IMR-90 (cell line): ENCODE measurements at regions not wholly inside any gene's neighbourhood (a gene's known extent, or its start where the extent isn't known, plus 50 kb on each side); places are given as distances from the start of the nearest gene placed in this dataset.

Experiments used
- BHLHE40 ChIP-seq: fragments of 150-350 bp; IDR thresholded peaks from 2 replicates; pipeline ENCODE4 v1.6.1; 2016; ENCODE audit warnings: mild to moderate bottlenecking, low read depth, low read length
- CEBPB ChIP-seq: IDR thresholded peaks from 2 replicates; pipeline ENCODE4 v1.6.1; 2012; ENCODE audit warnings: low read depth, low read length, improper control_type of control experiment
- CHD1 ChIP-seq: IDR thresholded peaks from 2 replicates; pipeline ENCODE4 v1.6.1; 2012; ENCODE audit warnings: low read depth, low read length, improper control_type of control experiment
- MAFK ChIP-seq: IDR thresholded peaks from 2 replicates; pipeline ENCODE4 v1.6.1; 2012; ENCODE audit warnings: low read depth, low read length, improper control_type of control experiment
- MXI1 ChIP-seq: IDR thresholded peaks from 2 replicates; pipeline ENCODE4 v1.6.1; 2012; ENCODE audit warnings: low read depth, mild to moderate bottlenecking, low read length, moderate library complexity, borderline replicate concordance
- NFE2L2 ChIP-seq: fragments of 150-350 bp; IDR thresholded peaks from 2 replicates; pipeline ENCODE4 v1.6.1; 2016; ENCODE audit warnings: low read depth, mild to moderate bottlenecking, low read length
- POLR2A ChIP-seq: IDR thresholded peaks from 2 replicates; pipeline ENCODE4 v1.6.1; 2012; ENCODE audit warnings: mild to moderate bottlenecking, low read depth, low read length
- RAD21 ChIP-seq: IDR thresholded peaks from 2 replicates; pipeline ENCODE4 v1.6.1; 2012; ENCODE audit warnings: low read length, improper control_type of control experiment
- RCOR1 ChIP-seq: IDR thresholded peaks from 2 replicates; pipeline ENCODE4 v1.6.1; 2012; ENCODE audit warnings: mild to moderate bottlenecking, low read length, improper control_type of control experiment; ENCODE audit not compliant: insufficient replicate concordance
- RFX5 ChIP-seq: IDR thresholded peaks from 2 replicates; pipeline ENCODE4 v1.8.0; 2012; ENCODE audit warnings: low read depth, mild to moderate bottlenecking, low read length, moderate library complexity
- SMC3 ChIP-seq: fragments of 150-350 bp; IDR thresholded peaks from 2 replicates; pipeline ENCODE4 v1.6.1; 2016; ENCODE audit warnings: low read depth, mild to moderate bottlenecking, antibody characterized with exemption, low read length, moderate library complexity
- TF ChIP-seq, protein P1 (sequence below): conservative IDR thresholded peaks from 2 replicates; pipeline ENCODE4 v1.5.1; 2012; ENCODE audit warnings: mild to moderate bottlenecking, low read depth, low read length, improper control_type of control experiment
- TF ChIP-seq, protein P2 (sequence below): fragments of 150-350 bp; IDR thresholded peaks from 2 replicates; pipeline ENCODE4 v1.6.1; 2017; ENCODE audit warnings: mild to moderate bottlenecking, antibody characterized with exemption, low read length, low read depth
- TF ChIP-seq, protein P3 (sequence below): fragments of 150-350 bp; IDR thresholded peaks from 2 replicates; pipeline ENCODE4 v1.6.1; 2016; ENCODE audit warnings: low read depth, mild to moderate bottlenecking, low read length, moderate library complexity, borderline replicate concordance

DNA sequence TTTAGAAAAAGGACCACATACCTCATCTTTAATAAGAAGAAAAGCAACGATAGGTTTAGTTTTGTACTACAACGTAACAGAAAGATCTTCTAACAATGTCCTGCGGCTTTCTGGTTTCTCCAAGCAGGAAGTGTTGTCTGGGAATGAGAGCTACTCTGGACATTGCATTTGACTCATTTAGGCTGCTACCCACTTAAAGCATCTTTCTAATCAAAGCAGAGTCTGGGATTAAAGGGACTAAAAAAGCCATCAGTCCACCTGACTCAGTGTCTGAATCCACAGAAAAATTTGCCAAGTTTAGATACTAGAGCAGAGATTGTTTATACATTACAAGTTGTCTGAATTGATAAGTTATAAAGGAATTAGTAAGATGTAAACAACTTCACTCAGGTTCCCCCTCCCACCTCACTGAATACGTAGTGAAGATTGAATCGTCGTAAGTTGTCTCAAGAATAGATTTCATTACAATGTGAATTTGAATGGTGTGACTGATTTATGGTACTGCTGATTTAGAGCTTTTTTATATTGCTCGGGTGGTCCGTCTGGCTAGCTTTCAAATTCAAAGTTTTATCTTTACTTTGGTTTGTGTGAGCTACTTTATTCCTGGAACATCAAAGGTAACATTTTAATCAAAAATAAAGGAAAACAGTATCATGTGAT, 70.2 kb upstream of the SMIM21 start:
- TF ChIP-seq, protein P1, sequence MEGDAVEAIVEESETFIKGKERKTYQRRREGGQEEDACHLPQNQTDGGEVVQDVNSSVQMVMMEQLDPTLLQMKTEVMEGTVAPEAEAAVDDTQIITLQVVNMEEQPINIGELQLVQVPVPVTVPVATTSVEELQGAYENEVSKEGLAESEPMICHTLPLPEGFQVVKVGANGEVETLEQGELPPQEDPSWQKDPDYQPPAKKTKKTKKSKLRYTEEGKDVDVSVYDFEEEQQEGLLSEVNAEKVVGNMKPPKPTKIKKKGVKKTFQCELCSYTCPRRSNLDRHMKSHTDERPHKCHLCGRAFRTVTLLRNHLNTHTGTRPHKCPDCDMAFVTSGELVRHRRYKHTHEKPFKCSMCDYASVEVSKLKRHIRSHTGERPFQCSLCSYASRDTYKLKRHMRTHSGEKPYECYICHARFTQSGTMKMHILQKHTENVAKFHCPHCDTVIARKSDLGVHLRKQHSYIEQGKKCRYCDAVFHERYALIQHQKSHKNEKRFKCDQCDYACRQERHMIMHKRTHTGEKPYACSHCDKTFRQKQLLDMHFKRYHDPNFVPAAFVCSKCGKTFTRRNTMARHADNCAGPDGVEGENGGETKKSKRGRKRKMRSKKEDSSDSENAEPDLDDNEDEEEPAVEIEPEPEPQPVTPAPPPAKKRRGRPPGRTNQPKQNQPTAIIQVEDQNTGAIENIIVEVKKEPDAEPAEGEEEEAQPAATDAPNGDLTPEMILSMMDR: no peak
- TF ChIP-seq RAD21 (no peak), MAFK (no peak), POLR2A (no peak), BHLHE40 (peak; percentile 3; the same call in 1 of the 2 replicates), SMC3 (no peak), CHD1 (no peak), NFE2L2 (no peak), MXI1 (no peak), RFX5 (no peak), CEBPB (no peak), RCOR1 (no peak)
- TF ChIP-seq, protein P2, sequence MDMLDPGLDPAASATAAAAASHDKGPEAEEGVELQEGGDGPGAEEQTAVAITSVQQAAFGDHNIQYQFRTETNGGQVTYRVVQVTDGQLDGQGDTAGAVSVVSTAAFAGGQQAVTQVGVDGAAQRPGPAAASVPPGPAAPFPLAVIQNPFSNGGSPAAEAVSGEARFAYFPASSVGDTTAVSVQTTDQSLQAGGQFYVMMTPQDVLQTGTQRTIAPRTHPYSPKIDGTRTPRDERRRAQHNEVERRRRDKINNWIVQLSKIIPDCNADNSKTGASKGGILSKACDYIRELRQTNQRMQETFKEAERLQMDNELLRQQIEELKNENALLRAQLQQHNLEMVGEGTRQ: no peak
- TF ChIP-seq, protein P3, sequence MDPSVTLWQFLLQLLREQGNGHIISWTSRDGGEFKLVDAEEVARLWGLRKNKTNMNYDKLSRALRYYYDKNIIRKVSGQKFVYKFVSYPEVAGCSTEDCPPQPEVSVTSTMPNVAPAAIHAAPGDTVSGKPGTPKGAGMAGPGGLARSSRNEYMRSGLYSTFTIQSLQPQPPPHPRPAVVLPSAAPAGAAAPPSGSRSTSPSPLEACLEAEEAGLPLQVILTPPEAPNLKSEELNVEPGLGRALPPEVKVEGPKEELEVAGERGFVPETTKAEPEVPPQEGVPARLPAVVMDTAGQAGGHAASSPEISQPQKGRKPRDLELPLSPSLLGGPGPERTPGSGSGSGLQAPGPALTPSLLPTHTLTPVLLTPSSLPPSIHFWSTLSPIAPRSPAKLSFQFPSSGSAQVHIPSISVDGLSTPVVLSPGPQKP: no peak
